Cardiac fibroblast (primary cell): ENCODE measurements at regions not wholly inside any gene's neighbourhood (a gene's known extent, or its start where the extent isn't known, plus 50 kb on each side); places are given as distances from the start of the nearest gene placed in this dataset.
"Not testable (repeated sequence)": the region's sequence is repeated elsewhere in the genome, so short reads cannot be mapped to it uniquely, and the experiment has no call there.

Source experiments
- DNase-seq, 2 donors: peaks; one replicate each; pipeline versions ENCODE4 v3.0.0 to v3.0.0-alpha.2; 2010; ENCODE audit warnings: low read depth in 2 of 2
- H3K4me3 ChIP-seq, 2 donors: replicated peaks in 1 of 2; 1 replicate in 1 of 2; 2 replicates in 1 of 2; pipeline ENCODE4 v1.5.1; 2011; ENCODE audit warnings: low read depth in 2 of 2, low read length in 2 of 2, mild to moderate bottlenecking in 2 of 2, moderate library complexity in 1 of 2
- TF ChIP-seq, protein P1 (sequence below): IDR thresholded peaks from one replicate; pipeline ENCODE4 v1.5.1; 2011; ENCODE audit warnings: low read depth, mild to moderate bottlenecking, low read length, inconsistent platforms

GRCh38 chr1:214127705-214128104, 139.9 kb downstream of the PROX1 start:
- H3K4me3 ChIP-seq, result no peak overlapping the region
- TF ChIP-seq, protein P1, sequence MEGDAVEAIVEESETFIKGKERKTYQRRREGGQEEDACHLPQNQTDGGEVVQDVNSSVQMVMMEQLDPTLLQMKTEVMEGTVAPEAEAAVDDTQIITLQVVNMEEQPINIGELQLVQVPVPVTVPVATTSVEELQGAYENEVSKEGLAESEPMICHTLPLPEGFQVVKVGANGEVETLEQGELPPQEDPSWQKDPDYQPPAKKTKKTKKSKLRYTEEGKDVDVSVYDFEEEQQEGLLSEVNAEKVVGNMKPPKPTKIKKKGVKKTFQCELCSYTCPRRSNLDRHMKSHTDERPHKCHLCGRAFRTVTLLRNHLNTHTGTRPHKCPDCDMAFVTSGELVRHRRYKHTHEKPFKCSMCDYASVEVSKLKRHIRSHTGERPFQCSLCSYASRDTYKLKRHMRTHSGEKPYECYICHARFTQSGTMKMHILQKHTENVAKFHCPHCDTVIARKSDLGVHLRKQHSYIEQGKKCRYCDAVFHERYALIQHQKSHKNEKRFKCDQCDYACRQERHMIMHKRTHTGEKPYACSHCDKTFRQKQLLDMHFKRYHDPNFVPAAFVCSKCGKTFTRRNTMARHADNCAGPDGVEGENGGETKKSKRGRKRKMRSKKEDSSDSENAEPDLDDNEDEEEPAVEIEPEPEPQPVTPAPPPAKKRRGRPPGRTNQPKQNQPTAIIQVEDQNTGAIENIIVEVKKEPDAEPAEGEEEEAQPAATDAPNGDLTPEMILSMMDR, result no peak
- no peak for DNase-seq

- DNase-seq, result no peak
- no peak overlapping the region for H3K4me3 ChIP-seq
- TF ChIP-seq, protein P1, result no peak
Measured at GRCh38 chr1:214135886-214136285, 145.1 kb upstream of the SMYD2 start.

- DNase-seq, result no peak
- TF ChIP-seq, protein P1, result no peak
- no peak overlapping the region for H3K4me3 ChIP-seq
Measured at GRCh38 chr1:214136324-214136919, 144.5 kb upstream of the SMYD2 start.

GRCh38 chr1:214141486-214141885, 139.5 kb upstream of the SMYD2 start:
- no peak overlapping the region for H3K4me3 ChIP-seq
- TF ChIP-seq, protein P1, result no peak
- DNase-seq, result no peak

DNA sequence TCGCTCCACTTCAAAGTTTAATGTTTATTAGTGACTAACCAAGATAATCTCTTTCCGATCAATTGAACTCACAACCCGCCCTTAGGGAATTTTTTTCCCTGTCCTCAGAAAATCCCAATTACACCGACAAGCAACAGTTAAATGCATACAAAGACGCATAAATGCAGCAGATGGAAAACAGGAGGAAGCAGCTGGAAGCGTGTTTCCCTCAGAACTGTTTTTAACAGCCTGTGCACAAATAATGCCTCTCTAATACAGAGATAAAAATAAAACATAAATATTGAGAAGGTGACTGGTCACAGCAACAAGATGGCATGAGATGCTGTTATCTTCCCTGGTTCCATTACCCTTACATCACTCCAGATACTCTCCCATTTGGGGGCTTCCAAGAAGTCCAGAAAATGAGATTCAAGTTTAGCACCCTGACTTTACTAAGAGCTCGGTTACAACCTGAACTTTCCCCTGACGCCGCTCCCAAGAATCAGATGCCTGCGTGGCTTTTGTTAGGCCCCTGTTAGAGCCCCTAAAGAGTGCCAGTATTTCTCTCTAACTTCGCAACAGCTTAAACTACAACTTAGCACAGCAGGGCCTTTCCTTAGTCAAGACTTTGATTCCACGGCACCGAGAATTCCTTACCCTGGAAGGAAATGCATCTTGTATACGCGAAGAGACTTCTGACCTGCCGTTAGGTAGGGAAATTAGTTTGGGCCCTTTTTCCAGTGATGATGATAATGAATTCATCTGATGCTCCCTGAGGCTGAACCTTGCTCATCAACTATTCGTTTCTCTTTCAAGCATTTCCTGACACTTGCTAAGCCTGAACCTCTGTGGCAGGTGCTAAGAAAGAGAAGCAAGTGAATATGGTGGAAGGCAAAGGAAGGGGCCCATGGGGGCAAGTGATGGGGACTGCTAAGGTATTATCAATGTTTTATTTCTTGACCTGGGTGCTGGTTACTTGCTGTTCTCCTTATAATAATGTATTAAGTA, 137.7 kb upstream of the SMYD2 start:
- TF ChIP-seq, protein P1, result no peak
- DNase-seq, result no peak
- H3K4me3 ChIP-seq, result no peak overlapping the region

GRCh38 chr1:214144521-214144920, 136.4 kb upstream of the SMYD2 start:
- not testable (repeated sequence) for H3K4me3 ChIP-seq, DNase-seq

DNA sequence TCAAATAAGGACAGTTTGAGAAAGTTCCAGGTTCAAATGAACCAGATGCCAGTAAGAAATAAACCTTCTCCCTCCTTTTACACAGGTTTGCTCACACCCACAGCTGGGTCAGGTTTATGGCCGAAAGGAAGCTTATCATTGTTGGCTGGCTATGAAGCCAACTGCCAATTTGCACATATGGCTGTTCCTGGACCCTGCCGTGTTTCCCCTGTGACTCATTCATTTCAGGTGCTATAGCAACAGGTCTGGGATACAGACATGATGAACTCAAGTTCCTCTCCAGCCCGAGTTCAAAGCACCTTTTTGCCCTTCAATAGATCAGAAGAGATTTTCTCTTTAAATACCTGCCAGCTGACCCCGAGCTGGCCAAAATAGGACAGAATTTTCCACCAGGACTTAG, 134.4 kb upstream of the SMYD2 start:
- TF ChIP-seq, protein P1, result no peak
- DNase-seq, result no peak
- H3K4me3 ChIP-seq, result no peak overlapping the region
